GM12878 (cell line): ENCODE measurements at regions not wholly inside any gene's neighbourhood (a gene's known extent, or its start where the extent isn't known, plus 50 kb on each side); places are given as distances from the start of the nearest gene placed in this dataset.

Source experiments
- ATAC-seq: fragments of 200-7000 bp; cut with Tn5 transposase; 3 replicates; pipeline ENCODE4 v1.9.1; 2020; ENCODE audit warnings: mild to moderate bottlenecking, moderate library complexity
- BruUV-seq: library from RNA; stranded (reverse); fragments of 400-500 nt; replicated peaks from 2 replicates; lab custom pipeline; 2021; lab: Mats Ljungman, UMichigan
- CTCF ChIA-PET: fragments of 300-600 bp; sonication (Branson Sonifier 250); formaldehyde crosslinking; extraction: SDS; loops from one replicate; lab custom pipeline; 2021; ENCODE audit warnings: inconsistent platforms; lab: Yijun Ruan, JAX
- POLR2A ChIA-PET: fragments of 350-600 bp; formaldehyde crosslinking; extraction: SDS; loops from one replicate; lab custom pipeline; 2021; ENCODE audit warnings: inconsistent platforms; lab: Charles Lee
- RAD21 ChIA-PET: fragments of 300-600 bp; sonication (Branson Sonifier 250); formaldehyde crosslinking; loops from one replicate; lab custom pipeline; 2023; ENCODE audit warnings: antibody characterized with exemption; ENCODE audit not compliant: unreplicated experiment; lab: Charles Lee
- SMC1A ChIA-PET: fragments of 300-600 bp; sonication (Branson Sonifier 250); formaldehyde crosslinking; loops from one replicate; lab custom pipeline; 2023; ENCODE audit not compliant: unreplicated experiment, uncharacterized antibody; lab: Charles Lee
- DNase-seq: peaks from one replicate; pipeline ENCODE4 v3.0.0-alpha.2; 2011; ENCODE audit warnings: low read depth, low spot score
- FAIRE-seq: peaks from 3 replicates; lab custom pipeline; 2011; peaks lifted over from hg19 to GRCh38; lab: Jason Lieb, UNC
- H2AFZ ChIP-seq: 2 replicates; pipeline ENCODE4 v1.6.0; 2011; ENCODE audit warnings: low read depth, low read length, control low read depth; ENCODE audit not compliant: control insufficient read depth
- H3K27ac ChIP-seq: 2 replicates; pipeline ENCODE4 v1.5.1; 2011; ENCODE audit warnings: control low read depth; ENCODE audit not compliant: control insufficient read depth, insufficient read depth
- H3K27me3 ChIP-seq, 2 experiments: replicated peaks in 1 of 2; 2 replicates each; pipeline versions ENCODE4 v1.6.0 to v1.6.1; 2011; ENCODE audit warnings: low read length in 1 of 2; ENCODE audit not compliant: control insufficient read depth in 2 of 2, insufficient read depth in 2 of 2
- H3K36me3 ChIP-seq, 2 experiments: 2 replicates each; pipeline ENCODE4 v1.5.1; 2011; ENCODE audit warnings: low read length in 1 of 2; ENCODE audit not compliant: control insufficient read depth in 2 of 2, insufficient read depth in 2 of 2
- H3K4me1 ChIP-seq: 2 replicates; pipeline ENCODE4 v1.6.1; 2011; ENCODE audit warnings: mild to moderate bottlenecking, low read length, moderate library complexity, mixed read lengths; ENCODE audit not compliant: control insufficient read depth, insufficient read depth
- H3K4me2 ChIP-seq: 2 replicates; pipeline ENCODE4 v1.6.0; 2011; ENCODE audit warnings: control low read depth; ENCODE audit not compliant: control insufficient read depth, insufficient read depth
- H3K4me3 ChIP-seq: fragments of 200-600 bp; sonication (generic); 2 replicates; pipeline ENCODE4 v1.5.1; 2016
- H3K79me2 ChIP-seq: 2 replicates; pipeline ENCODE4 v1.6.0; 2011; ENCODE audit warnings: low read length; ENCODE audit not compliant: control insufficient read depth, insufficient read depth
- H3K9ac ChIP-seq: 2 replicates; pipeline ENCODE4 v1.8.0; 2011; ENCODE audit warnings: low read length, control low read depth, mixed read lengths; ENCODE audit not compliant: control insufficient read depth, insufficient read depth
- H3K9me3 ChIP-seq: replicated peaks from 3 replicates; pipeline ENCODE4 v1.5.1; 2011; ENCODE audit warnings: mild to moderate bottlenecking, low read length; ENCODE audit not compliant: control insufficient read depth, insufficient read depth
- H4K20me1 ChIP-seq: 2 replicates; pipeline ENCODE4 v1.6.0; 2011; ENCODE audit not compliant: control insufficient read depth, insufficient read depth
- BCL11A ChIP-seq: IDR thresholded peaks from 2 replicates; pipeline ENCODE4 v1.6.1; 2011; ENCODE audit warnings: low read depth, low read length
- CEBPB ChIP-seq, 2 experiments: fragments of 150-350 bp in 1 of 2; IDR thresholded peaks; 2 replicates each; pipeline ENCODE4 v1.6.1; 2012 to 2014; ENCODE audit warnings: low read depth in 2 of 2, low read length in 2 of 2, borderline replicate concordance in 1 of 2, inconsistent platforms in 1 of 2
- E2F8 ChIP-seq: fragments of 450-650 bp; IDR thresholded peaks from 2 replicates; pipeline ENCODE4 v1.6.1; 2018; ENCODE audit warnings: mild to moderate bottlenecking, low read depth, moderate library complexity; ENCODE audit not compliant: partially characterized antibody
- EP300 ChIP-seq, 2 experiments: fragments of 150-350 bp in 1 of 2; IDR thresholded peaks; 2 replicates each; pipeline ENCODE4 v1.6.1; 2011 to 2012; ENCODE audit warnings: low read depth in 2 of 2, low read length in 2 of 2, borderline replicate concordance in 1 of 2, improper control_type of control experiment in 1 of 2, inconsistent platforms in 1 of 2; ENCODE audit not compliant: control insufficient read depth in 1 of 2
- ESRRA ChIP-seq: IDR thresholded peaks from 2 replicates; pipeline ENCODE4 v1.6.1; 2012; ENCODE audit warnings: mild to moderate bottlenecking, low read length, improper control_type of control experiment
- GATAD2B ChIP-seq: fragments of 450-650 bp; conservative IDR thresholded peaks from 2 replicates; pipeline ENCODE4 v1.6.1; 2017; ENCODE audit warnings: low read depth, mild to moderate bottlenecking, moderate library complexity
- IRF4 ChIP-seq: IDR thresholded peaks from 2 replicates; pipeline ENCODE4 v1.6.1; 2011; ENCODE audit warnings: low read depth, low read length
- JUNB ChIP-seq: IDR thresholded peaks from 2 replicates; pipeline ENCODE4 v1.6.1; 2016; ENCODE audit warnings: antibody characterized with exemption, mild to moderate bottlenecking
- KDM1A ChIP-seq: fragments of 200-600 bp; sonication (generic); IDR thresholded peaks from 2 replicates; pipeline ENCODE4 v1.6.1; 2016; ENCODE audit warnings: borderline replicate concordance
- KLF5 ChIP-seq: fragments of 450-650 bp; IDR thresholded peaks from 2 replicates; pipeline ENCODE4 v1.6.1; 2014; ENCODE audit warnings: mild to moderate bottlenecking; ENCODE audit not compliant: partially characterized antibody
- NFIC ChIP-seq: IDR thresholded peaks from 2 replicates; pipeline ENCODE4 v1.6.1; 2012; ENCODE audit warnings: low read depth, mild to moderate bottlenecking, inconsistent platforms, low read length, moderate library complexity
- PAX5 ChIP-seq: IDR thresholded peaks from 2 replicates; pipeline ENCODE4 v1.6.1; 2011; ENCODE audit warnings: low read depth, low read length, borderline replicate concordance
- RAD21 ChIP-seq: IDR thresholded peaks from 2 replicates; pipeline ENCODE4 v1.6.1; 2011; ENCODE audit warnings: mild to moderate bottlenecking, low read depth, low read length, moderate library complexity; ENCODE audit not compliant: insufficient read depth
- RUNX3 ChIP-seq: IDR thresholded peaks from 2 replicates; pipeline ENCODE4 v1.6.1; 2012; ENCODE audit warnings: low read length, inconsistent platforms
- STAT3 ChIP-seq: IDR thresholded peaks from 2 replicates; pipeline ENCODE4 v1.6.1; 2011; ENCODE audit warnings: low read depth, low read length, improper control_type of control experiment
- ZNF274 ChIP-seq: IDR thresholded peaks from one replicate; pipeline ENCODE4 v1.8.0; 2011; ENCODE audit not compliant: insufficient read length, insufficient read depth
- ZSCAN29 ChIP-seq: fragments of 450-650 bp; IDR thresholded peaks from 2 replicates; pipeline ENCODE4 v1.6.1; 2017; ENCODE audit warnings: mild to moderate bottlenecking, moderate library complexity
- WGBS: methylation state at CpG from one replicate; pipeline ENCODE4 v1.1.6; 2016; ENCODE audit warnings: low lambda C conversion rate; ENCODE audit not compliant: insufficient replicate concordance, insufficient coverage; ENCODE audit errors: missing lambda C conversion rate; 5-methylcytosine and 5-hydroxymethylcytosine counted together
- in situ Hi-C: fragments of 300-500 bp; cut with MboI; formaldehyde crosslinking; loops from 9 replicates; pipeline ENCODE4 v1.14.3; 2018; ENCODE audit warnings: mixed read lengths
- intact Hi-C: fragments of 100-400 bp; cut with micrococcal nuclease; formaldehyde crosslinking; loops from one replicate; pipeline ENCODE4 v1.14.2; 2022; ENCODE audit not compliant: unreplicated experiment
- TF ChIP-seq, protein P1 (sequence below): IDR thresholded peaks from 2 replicates; pipeline ENCODE4 v1.6.1; 2012; ENCODE audit warnings: low read length, inconsistent platforms

DNA sequence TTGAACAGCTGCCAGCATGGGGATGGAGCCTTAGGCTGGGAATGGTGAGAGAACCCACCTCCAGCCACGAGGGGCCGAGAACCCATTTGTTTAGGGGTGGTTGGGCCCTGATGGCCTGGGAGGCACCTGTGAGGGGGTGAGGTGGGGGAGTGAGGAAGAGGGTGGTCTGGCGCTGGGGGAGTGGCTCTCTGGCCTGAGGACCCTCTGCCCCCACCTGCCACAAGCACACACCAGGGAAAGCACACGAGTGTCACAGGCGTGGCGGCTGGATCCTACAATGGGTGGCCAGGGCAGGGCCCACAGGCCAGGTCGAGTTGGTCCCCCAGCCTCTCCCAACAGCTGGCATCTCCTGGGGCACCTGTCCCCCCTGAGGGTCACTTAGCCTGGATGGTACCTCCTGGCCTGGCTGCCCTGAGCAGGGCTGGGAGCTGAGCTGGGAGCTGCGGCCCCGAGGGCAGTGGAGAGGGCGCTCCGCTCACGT lies 340.5 kb downstream of the TMEM121 start:
- no CpG with 5 or more reads among the region's 12 CpGs for WGBS
- no peaks in the 10 kb centered on the region for H4K20me1 ChIP-seq
- FAIRE-seq, result no peak
- SMC1A ChIA-PET, result no interaction called here
- RAD21 ChIA-PET, result no interaction called here
- in situ Hi-C loops (loop anchor here (25.0 kb wide), 1 partner anchor 670 kb away; no protein-coding TSS in a partner anchor), intact Hi-C loops (no loop called here)
- CTCF ChIA-PET, result no interaction called here
- no peak for TF ChIP-seq RAD21
- TF ChIP-seq BCL11A, result no peak
- TF ChIP-seq KLF5, result no peak
- no peak for TF ChIP-seq E2F8
- TF ChIP-seq GATAD2B, result no peak
- TF ChIP-seq ZSCAN29, result no peak
- TF ChIP-seq CEBPB (IDR thresholded peaks at IDR 0.05; ENCODE audit: borderline replicate concordance in 1 of 2, low read depth in 2 of 2, low read length in 2 of 2), result no peak
- TF ChIP-seq PAX5, result no peak
- no peak for TF ChIP-seq NFIC
- no peak for TF ChIP-seq STAT3
- TF ChIP-seq, protein P1, sequence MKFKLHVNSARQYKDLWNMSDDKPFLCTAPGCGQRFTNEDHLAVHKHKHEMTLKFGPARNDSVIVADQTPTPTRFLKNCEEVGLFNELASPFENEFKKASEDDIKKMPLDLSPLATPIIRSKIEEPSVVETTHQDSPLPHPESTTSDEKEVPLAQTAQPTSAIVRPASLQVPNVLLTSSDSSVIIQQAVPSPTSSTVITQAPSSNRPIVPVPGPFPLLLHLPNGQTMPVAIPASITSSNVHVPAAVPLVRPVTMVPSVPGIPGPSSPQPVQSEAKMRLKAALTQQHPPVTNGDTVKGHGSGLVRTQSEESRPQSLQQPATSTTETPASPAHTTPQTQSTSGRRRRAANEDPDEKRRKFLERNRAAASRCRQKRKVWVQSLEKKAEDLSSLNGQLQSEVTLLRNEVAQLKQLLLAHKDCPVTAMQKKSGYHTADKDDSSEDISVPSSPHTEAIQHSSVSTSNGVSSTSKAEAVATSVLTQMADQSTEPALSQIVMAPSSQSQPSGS, result no peak
- TF ChIP-seq RUNX3, result no peak
- no peak for TF ChIP-seq JUNB
- no peak for TF ChIP-seq IRF4
- TF ChIP-seq ZNF274, result no peak
- TF ChIP-seq KDM1A, result no peak
- no peak for TF ChIP-seq ESRRA
- no peak for TF ChIP-seq EP300 (IDR thresholded peaks at IDR 0.05; ENCODE audit: borderline replicate concordance in 1 of 2, control insufficient read depth in 1 of 2, low read depth in 2 of 2, low read length in 2 of 2)
- no peak overlapping the region for H2AFZ ChIP-seq
- no peak overlapping the region for H3K4me2 ChIP-seq
- POLR2A ChIA-PET, result no interaction called here
- H3K36me3 ChIP-seq, result no peaks in the 10 kb centered on the region; a peak in 2 of 4 replicates
- no peak overlapping the region for H3K4me3 ChIP-seq
- no peaks in the 10 kb centered on the region for H3K4me1 ChIP-seq
- H3K9me3 ChIP-seq, result no peaks in the 10 kb centered on the region
- no peak for DNase-seq
- ATAC-seq, result no peak
- H3K9ac ChIP-seq, result no peak overlapping the region
- H3K79me2 ChIP-seq, result peaks cover 26% of the 10 kb centered on the region
- BruUV-seq, result no TSS peak
- H3K27ac ChIP-seq, result no peak overlapping the region
- no peaks in the 10 kb centered on the region for H3K27me3 ChIP-seq
